WTC11 (cell line): ENCODE measurements at regions not wholly inside any gene's neighbourhood (a gene's known extent, or its start where the extent isn't known, plus 50 kb on each side); places are given as distances from the start of the nearest gene placed in this dataset.

Source experiments
- ATAC-seq: fragments of 200-7000 bp; cut with Tn5 transposase; 2 replicates; pipeline ENCODE4 v1.10.0; 2021; ENCODE audit warnings: mild to moderate bottlenecking, moderate library complexity
- CTCF ChIA-PET: fragments of 300-600 bp; sonication (Branson Sonifier 250); formaldehyde crosslinking; loops from one replicate; lab custom pipeline; 2021; ENCODE audit warnings: antibody characterized with exemption; lab: Charles Lee
- POLR2A ChIA-PET: fragments of 350-600 bp; sonication (Branson Sonifier 250); formaldehyde crosslinking; loops from one replicate; lab custom pipeline; 2021; ENCODE audit warnings: antibody characterized with exemption; lab: Charles Lee
- DNase-seq: peaks from one replicate; pipeline ENCODE4 v3.0.0; 2021; ENCODE audit warnings: low spot score
- H3K27ac Mint-ChIP-seq: 2 replicates; pipeline ENCODE4 v1.8.0; 2021; ENCODE audit warnings: mixed read lengths
- H3K27me3 Mint-ChIP-seq: 2 replicates; pipeline ENCODE4 v1.8.0; 2021; ENCODE audit warnings: low read depth, mild to moderate bottlenecking, moderate library complexity, mixed read lengths
- H3K36me3 Mint-ChIP-seq: 2 replicates; pipeline ENCODE4 v1.8.0; 2021; ENCODE audit warnings: mixed read lengths
- H3K4me1 Mint-ChIP-seq: 2 replicates; pipeline ENCODE4 v1.8.0; 2022; ENCODE audit warnings: mixed read lengths
- H3K4me3 Mint-ChIP-seq: 2 replicates; pipeline ENCODE4 v1.8.0; 2021; ENCODE audit warnings: mild to moderate bottlenecking, moderate library complexity, mixed read lengths
- H3K9me3 Mint-ChIP-seq: 2 replicates; pipeline ENCODE4 v1.8.0; 2021; ENCODE audit warnings: mixed read lengths
- AFF4 ChIP-seq: sonication (generic); formaldehyde crosslinking; IDR thresholded peaks from 2 replicates; pipeline ENCODE4 v1.8.1; 2023; ENCODE audit warnings: mild to moderate bottlenecking, missing genetic modification reagents, borderline replicate concordance
- ATF1 ChIP-seq: sonication (generic); formaldehyde crosslinking; IDR thresholded peaks from 2 replicates; pipeline ENCODE4 v1.8.1; 2023; ENCODE audit warnings: mild to moderate bottlenecking, moderate library complexity, missing genetic modification reagents
- CBFB ChIP-seq: sonication (generic); formaldehyde crosslinking; IDR thresholded peaks from 2 replicates; pipeline ENCODE4 v1.8.1; 2022; ENCODE audit warnings: mild to moderate bottlenecking, low read depth, missing genetic modification reagents
- CDX4 ChIP-seq: fragments of 250-450 bp; sonication (Bioruptor Pico); IDR thresholded peaks from 2 replicates; pipeline ENCODE4 v1.9.0; 2021; ENCODE audit warnings: moderate library complexity, mild to moderate bottlenecking, inconsistent platforms, borderline replicate concordance
- CREM ChIP-seq: sonication (generic); formaldehyde crosslinking; IDR thresholded peaks from 2 replicates; pipeline ENCODE4 v1.8.1; 2022; ENCODE audit warnings: mild to moderate bottlenecking, missing genetic modification reagents, moderate library complexity
- E2F4 ChIP-seq: sonication (generic); formaldehyde crosslinking; IDR thresholded peaks from 2 replicates; pipeline ENCODE4 v1.8.1; 2022; ENCODE audit warnings: low read depth, mild to moderate bottlenecking, moderate library complexity, missing genetic modification reagents, borderline replicate concordance
- ETV6 ChIP-seq: sonication (generic); formaldehyde crosslinking; IDR thresholded peaks from 2 replicates; pipeline ENCODE4 v1.8.1; 2022; ENCODE audit warnings: mild to moderate bottlenecking, missing genetic modification reagents
- FOXK1 ChIP-seq: sonication (generic); formaldehyde crosslinking; IDR thresholded peaks from 2 replicates; pipeline ENCODE4 v1.8.0; 2022; ENCODE audit warnings: mild to moderate bottlenecking, moderate library complexity, missing genetic modification reagents
- FOXP1 ChIP-seq: sonication (generic); formaldehyde crosslinking; IDR thresholded peaks from 2 replicates; pipeline ENCODE4 v1.8.0; 2022; ENCODE audit warnings: missing genetic modification reagents, mild to moderate bottlenecking, moderate library complexity, borderline replicate concordance
- JAZF1 ChIP-seq: fragments of 250-450 bp; sonication (Bioruptor Pico); IDR thresholded peaks from 2 replicates; pipeline ENCODE4 v1.9.0; 2021; ENCODE audit warnings: moderate library complexity, mild to moderate bottlenecking, inconsistent platforms
- MLX ChIP-seq: sonication (generic); formaldehyde crosslinking; IDR thresholded peaks from 2 replicates; pipeline ENCODE4 v1.8.1; 2023; ENCODE audit warnings: mild to moderate bottlenecking, missing genetic modification reagents, moderate library complexity
- MYBL2 ChIP-seq: sonication (generic); formaldehyde crosslinking; IDR thresholded peaks from 2 replicates; pipeline ENCODE4 v1.8.1; 2023; ENCODE audit warnings: mild to moderate bottlenecking, moderate library complexity, missing genetic modification reagents
- NR1H2 ChIP-seq: sonication (generic); formaldehyde crosslinking; IDR thresholded peaks from 2 replicates; pipeline ENCODE4 v1.9.0; 2021; ENCODE audit warnings: mild to moderate bottlenecking, moderate library complexity, missing genetic modification reagents
- OVOL2 ChIP-seq: fragments of 250-450 bp; sonication (Bioruptor Pico); IDR thresholded peaks from 2 replicates; pipeline ENCODE4 v1.9.0; 2021; ENCODE audit warnings: mild to moderate bottlenecking, borderline replicate concordance
- TCF7 ChIP-seq: sonication (generic); formaldehyde crosslinking; IDR thresholded peaks from 2 replicates; pipeline ENCODE4 v1.8.0; 2022; ENCODE audit warnings: mild to moderate bottlenecking, low read depth, missing genetic modification reagents, moderate library complexity
- TEAD1 ChIP-seq: sonication (generic); formaldehyde crosslinking; IDR thresholded peaks from 2 replicates; pipeline ENCODE4 v1.8.0; 2022; ENCODE audit warnings: mild to moderate bottlenecking, missing genetic modification reagents
- TP53 ChIP-seq: sonication (generic); formaldehyde crosslinking; IDR thresholded peaks from 2 replicates; pipeline ENCODE4 v1.8.1; 2023; ENCODE audit warnings: mild to moderate bottlenecking, missing genetic modification reagents
- ZMAT4 ChIP-seq: fragments of 250-450 bp; sonication (Bioruptor Pico); IDR thresholded peaks from 2 replicates; pipeline ENCODE4 v1.9.0; 2021; ENCODE audit warnings: mild to moderate bottlenecking
- ZNF121 ChIP-seq: sonication (generic); formaldehyde crosslinking; IDR thresholded peaks from 2 replicates; pipeline ENCODE4 v1.8.0; 2023; ENCODE audit warnings: missing genetic modification reagents
- ZNF138 ChIP-seq: sonication (generic); formaldehyde crosslinking; conservative IDR thresholded peaks from 2 replicates; pipeline ENCODE4 v1.8.1; 2022; ENCODE audit warnings: mild to moderate bottlenecking, moderate library complexity, missing genetic modification reagents
- ZNF263 ChIP-seq: sonication (generic); formaldehyde crosslinking; IDR thresholded peaks from 2 replicates; pipeline ENCODE4 v1.8.1; 2022; ENCODE audit warnings: low read depth, mild to moderate bottlenecking, moderate library complexity, missing genetic modification reagents
- ZNF396 ChIP-seq: fragments of 250-450 bp; sonication (Bioruptor Pico); IDR thresholded peaks from 2 replicates; pipeline ENCODE4 v1.8.0; 2021; ENCODE audit warnings: mild to moderate bottlenecking, moderate library complexity, borderline replicate concordance
- TF ChIP-seq, protein P1 (sequence below): sonication (generic); formaldehyde crosslinking; IDR thresholded peaks from 2 replicates; pipeline ENCODE4 v1.8.1; 2023; ENCODE audit warnings: mild to moderate bottlenecking, missing genetic modification reagents
- TF ChIP-seq, protein P2 (sequence below): sonication (generic); formaldehyde crosslinking; IDR thresholded peaks from 2 replicates; pipeline ENCODE4 v1.8.0; 2022; ENCODE audit warnings: mild to moderate bottlenecking, missing genetic modification reagents
- TF ChIP-seq, protein P3 (sequence below): sonication (generic); formaldehyde crosslinking; IDR thresholded peaks from 2 replicates; pipeline ENCODE4 v1.8.1; 2023; ENCODE audit warnings: mild to moderate bottlenecking, missing genetic modification reagents, moderate library complexity
- TF ChIP-seq, protein P4 (sequence below): sonication (generic); formaldehyde crosslinking; IDR thresholded peaks from 2 replicates; pipeline ENCODE4 v1.8.0; 2022; ENCODE audit warnings: mild to moderate bottlenecking, missing genetic modification reagents

DNA sequence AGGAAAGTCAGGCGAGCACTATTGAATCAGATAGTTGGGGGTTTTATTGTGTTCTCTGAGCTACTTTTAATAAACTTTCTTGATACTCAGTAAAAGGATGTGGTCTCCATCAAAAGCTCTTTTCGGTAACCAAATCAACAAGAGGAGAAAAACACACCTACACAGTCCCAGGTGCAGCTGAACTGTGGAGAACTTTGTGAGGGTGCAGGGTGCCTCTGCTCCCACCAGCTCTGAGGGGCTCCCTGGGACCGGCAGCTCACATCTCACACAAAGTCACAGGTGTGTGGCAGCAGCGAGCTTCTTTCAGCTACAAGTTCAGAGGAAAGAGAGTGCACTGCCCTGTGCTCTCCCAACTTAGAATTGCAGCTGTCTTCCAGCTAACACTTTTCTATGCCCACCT is 650.4 kb downstream of the RNF144A start:
- Mint-ChIP-seq H3K27me3 (no peaks in the 10 kb centered on the region; the same call in 1 of the 2 replicates), H3K9me3 (peaks cover 18% of the 10 kb centered on the region), H3K4me1 (peaks cover 14% of the 10 kb centered on the region), H3K4me3 (no peak overlapping the region), H3K27ac (no peak overlapping the region), H3K36me3 (no peaks in the 10 kb centered on the region)
- DNase-seq (no peak), ATAC-seq (0 out of 2 replicates have a peak, but pooled peaks have one; percentile 51)
- POLR2A ChIA-PET, result no interaction called here
- TF ChIP-seq, protein P1, sequence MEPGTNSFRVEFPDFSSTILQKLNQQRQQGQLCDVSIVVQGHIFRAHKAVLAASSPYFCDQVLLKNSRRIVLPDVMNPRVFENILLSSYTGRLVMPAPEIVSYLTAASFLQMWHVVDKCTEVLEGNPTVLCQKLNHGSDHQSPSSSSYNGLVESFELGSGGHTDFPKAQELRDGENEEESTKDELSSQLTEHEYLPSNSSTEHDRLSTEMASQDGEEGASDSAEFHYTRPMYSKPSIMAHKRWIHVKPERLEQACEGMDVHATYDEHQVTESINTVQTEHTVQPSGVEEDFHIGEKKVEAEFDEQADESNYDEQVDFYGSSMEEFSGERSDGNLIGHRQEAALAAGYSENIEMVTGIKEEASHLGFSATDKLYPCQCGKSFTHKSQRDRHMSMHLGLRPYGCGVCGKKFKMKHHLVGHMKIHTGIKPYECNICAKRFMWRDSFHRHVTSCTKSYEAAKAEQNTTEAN, result no peak
- TF ChIP-seq MYBL2 (CRISPR knock-in tag), result no peak
- no peak for TF ChIP-seq ZMAT4 (CRISPR knock-in tag)
- TF ChIP-seq TCF7, result no peak
- TF ChIP-seq TEAD1 (CRISPR knock-in tag), result no peak
- TF ChIP-seq JAZF1, result no peak
- TF ChIP-seq OVOL2, result no peak
- TF ChIP-seq ZNF138, result no peak
- TF ChIP-seq MLX (CRISPR knock-in tag), result no peak
- TF ChIP-seq, protein P2, sequence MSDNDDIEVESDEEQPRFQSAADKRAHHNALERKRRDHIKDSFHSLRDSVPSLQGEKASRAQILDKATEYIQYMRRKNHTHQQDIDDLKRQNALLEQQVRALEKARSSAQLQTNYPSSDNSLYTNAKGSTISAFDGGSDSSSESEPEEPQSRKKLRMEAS (CRISPR knock-in tag), result no peak
- no peak for TF ChIP-seq CBFB (CRISPR knock-in tag)
- no peak for TF ChIP-seq ZNF263
- no peak for TF ChIP-seq FOXP1 (CRISPR knock-in tag)
- no peak for TF ChIP-seq FOXK1
- TF ChIP-seq TP53 (CRISPR knock-in tag), result no peak
- CTCF ChIA-PET, result interaction anchor here (0.8 kb wide), 1 partner anchor 90 kb away, joined by 3 read pairs; no protein-coding TSS in a partner anchor

DNA sequence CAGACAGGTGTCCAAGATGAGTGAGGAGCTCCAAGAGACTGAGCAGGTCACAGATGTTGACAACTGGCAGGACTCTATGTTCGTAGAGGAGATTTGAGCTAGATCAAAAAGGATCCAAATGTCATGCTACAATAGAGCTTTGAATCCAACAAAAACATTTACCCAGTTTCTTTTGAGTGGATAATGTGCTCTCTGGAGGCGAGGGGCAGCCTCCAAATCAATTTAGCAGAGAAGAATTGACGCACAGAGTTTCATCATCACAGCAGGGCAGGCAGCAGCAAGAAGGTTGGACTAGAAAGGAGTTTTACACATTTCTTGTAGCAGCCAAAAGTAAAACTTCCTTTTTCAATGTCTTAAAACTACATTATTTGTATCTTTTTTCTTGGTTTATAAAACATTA is 653.0 kb downstream of the RNF144A start:
- Mint-ChIP-seq H3K27me3 (no peaks in the 10 kb centered on the region; the same call in 1 of the 2 replicates), H3K36me3 (no peaks in the 10 kb centered on the region), H3K27ac (no peak overlapping the region), H3K4me3 (no peak overlapping the region), H3K4me1 (peaks cover 34% of the 10 kb centered on the region), H3K9me3 (peaks cover 14% of the 10 kb centered on the region)
- POLR2A ChIA-PET, result no interaction called here
- CTCF ChIA-PET, result no interaction called here
- ATAC-seq (no peak), DNase-seq (no peak)
- TF ChIP-seq, protein P3, sequence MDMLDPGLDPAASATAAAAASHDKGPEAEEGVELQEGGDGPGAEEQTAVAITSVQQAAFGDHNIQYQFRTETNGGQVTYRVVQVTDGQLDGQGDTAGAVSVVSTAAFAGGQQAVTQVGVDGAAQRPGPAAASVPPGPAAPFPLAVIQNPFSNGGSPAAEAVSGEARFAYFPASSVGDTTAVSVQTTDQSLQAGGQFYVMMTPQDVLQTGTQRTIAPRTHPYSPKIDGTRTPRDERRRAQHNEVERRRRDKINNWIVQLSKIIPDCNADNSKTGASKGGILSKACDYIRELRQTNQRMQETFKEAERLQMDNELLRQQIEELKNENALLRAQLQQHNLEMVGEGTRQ (CRISPR knock-in tag), result no peak
- TF ChIP-seq ETV6 (CRISPR knock-in tag) (no peak), AFF4 (CRISPR knock-in tag) (no peak), E2F4 (CRISPR knock-in tag) (no peak), ATF1 (no peak), ZNF121 (CRISPR knock-in tag) (no peak), CDX4 (CRISPR knock-in tag) (no peak), CREM (CRISPR knock-in tag) (no peak), NR1H2 (CRISPR knock-in tag) (no peak), ZNF396 (no peak)
- TF ChIP-seq, protein P4, sequence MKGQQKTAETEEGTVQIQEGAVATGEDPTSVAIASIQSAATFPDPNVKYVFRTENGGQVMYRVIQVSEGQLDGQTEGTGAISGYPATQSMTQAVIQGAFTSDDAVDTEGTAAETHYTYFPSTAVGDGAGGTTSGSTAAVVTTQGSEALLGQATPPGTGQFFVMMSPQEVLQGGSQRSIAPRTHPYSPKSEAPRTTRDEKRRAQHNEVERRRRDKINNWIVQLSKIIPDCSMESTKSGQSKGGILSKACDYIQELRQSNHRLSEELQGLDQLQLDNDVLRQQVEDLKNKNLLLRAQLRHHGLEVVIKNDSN, result no peak
- TF ChIP-seq, protein P1, result no peak
